ENCODE measurements at regions not wholly inside any gene's neighbourhood (a gene's known extent, or its start where the extent isn't known, plus 50 kb on each side); places are given as distances from the start of the nearest gene placed in this dataset.

GRCh38 chr5:172567843-172568242 is 73.2 kb upstream of the NEURL1B start:
- CTCF ChIA-PET, result no interaction called here
- no peaks in the 10 kb centered on the region for H3K4me1 ChIP-seq (ENCODE audit: insufficient read depth, low read length)

GRCh38 chr5:172567294-172567693 is 73.8 kb upstream of the NEURL1B start:
- Mint-ChIP-seq H3K4me1 (ENCODE audit: low read depth) (no peaks in the 10 kb centered on the region), H3K9me3 (no peaks in the 10 kb centered on the region), H3K27me3 (peaks cover 5% of the 10 kb centered on the region), H3K4me3 (no peak overlapping the region), H3K36me3 (ENCODE audit: low read depth) (no peaks in the 10 kb centered on the region), H3K27ac (no peak overlapping the region)
- no peaks in the 10 kb centered on the region for H3K4me1 ChIP-seq (ENCODE audit: insufficient read depth, low read length)
- no peak overlapping the region for H3K27ac ChIP-seq (ENCODE audit: low read depth in 1 of 2, low read length in 2 of 2)
- no peaks in the 10 kb centered on the region for H3K36me3 ChIP-seq (ENCODE audit: insufficient read depth, low read length)
- CTCF ChIA-PET, result no interaction called here
- no peak for ATAC-seq (ENCODE audit: poor library complexity)
- TF ChIP-seq CTCF (IDR thresholded peaks at IDR 0.05), result no peak
- intact Hi-C loops (cut with DNase I, micrococcal nuclease), result no loop called here
- no peak overlapping the region for H3K4me3 ChIP-seq (ENCODE audit: low read length)
- POLR2A ChIA-PET, result no interaction called here
- peaks cover 0 to 8% of the 10 kb centered on the region in 2 experiments for H3K9me3 ChIP-seq (ENCODE audit: control insufficient read depth in 1 of 2, insufficient read depth in 1 of 2, low read length in 2 of 2)
- H3K27me3 ChIP-seq (ENCODE audit: control insufficient read depth in 1 of 2, insufficient read depth in 2 of 2, low read length in 2 of 2), result peaks cover 4 to 8% of the 10 kb centered on the region in 2 experiments
- DNase-seq, result no peak

More at GRCh38 chr5:172567843-172568242, 73.2 kb upstream of the NEURL1B start:
- Histone ChIP-seq H3K36me3 (ENCODE audit: insufficient read depth, low read length) (no peaks in the 10 kb centered on the region), H3K27me3 (ENCODE audit: control insufficient read depth in 1 of 2, insufficient read depth in 2 of 2, low read length in 2 of 2) (peaks cover 4 to 8% of the 10 kb centered on the region in 2 experiments), H3K27ac (ENCODE audit: low read depth in 1 of 2, low read length in 2 of 2) (no peak overlapping the region), H3K9me3 (ENCODE audit: control insufficient read depth in 1 of 2, insufficient read depth in 1 of 2, low read length in 2 of 2) (peaks cover 0 to 8% of the 10 kb centered on the region in 2 experiments), H3K4me3 (ENCODE audit: low read length) (no peak overlapping the region)
- H3K9me3 Mint-ChIP-seq, result no peaks in the 10 kb centered on the region
- no peak overlapping the region for H3K27ac Mint-ChIP-seq
- H3K4me1 Mint-ChIP-seq (ENCODE audit: low read depth), result no peaks in the 10 kb centered on the region
- H3K36me3 Mint-ChIP-seq (ENCODE audit: low read depth), result no peaks in the 10 kb centered on the region
- no peak for TF ChIP-seq CTCF (IDR thresholded peaks at IDR 0.05)
- DNase-seq, result no peak
- H3K27me3 Mint-ChIP-seq, result peaks cover 5% of the 10 kb centered on the region
- ATAC-seq (ENCODE audit: poor library complexity), result no peak
- POLR2A ChIA-PET, result no interaction called here
- H3K4me3 Mint-ChIP-seq, result no peak overlapping the region
- intact Hi-C loops (cut with DNase I, micrococcal nuclease), result no loop called here

GRCh38 chr5:172565931-172566665 is 75.0 kb upstream of the NEURL1B start:
- ATAC-seq (ENCODE audit: poor library complexity) (no peak), DNase-seq (no peak)
- Histone ChIP-seq H3K4me3 (ENCODE audit: low read length) (no peak overlapping the region), H3K9me3 (ENCODE audit: control insufficient read depth in 1 of 2, insufficient read depth in 1 of 2, low read length in 2 of 2) (peaks cover 0 to 8% of the 10 kb centered on the region in 2 experiments), H3K27me3 (ENCODE audit: control insufficient read depth in 1 of 2, insufficient read depth in 2 of 2, low read length in 2 of 2) (peaks cover 4 to 8% of the 10 kb centered on the region in 2 experiments), H3K36me3 (ENCODE audit: insufficient read depth, low read length) (no peaks in the 10 kb centered on the region), H3K27ac (ENCODE audit: low read depth in 1 of 2, low read length in 2 of 2) (no peak overlapping the region), H3K4me1 (ENCODE audit: insufficient read depth, low read length) (no peaks in the 10 kb centered on the region)
- no peak for TF ChIP-seq CTCF (IDR thresholded peaks at IDR 0.05)
- Mint-ChIP-seq H3K27ac (no peak overlapping the region), H3K4me3 (no peak overlapping the region), H3K9me3 (no peaks in the 10 kb centered on the region), H3K36me3 (ENCODE audit: low read depth) (no peaks in the 10 kb centered on the region), H3K4me1 (ENCODE audit: low read depth) (no peaks in the 10 kb centered on the region), H3K27me3 (peaks cover 5% of the 10 kb centered on the region)
- ChIA-PET POLR2A (no interaction called here), CTCF (no interaction called here)
- intact Hi-C loops (cut with DNase I, micrococcal nuclease), result no loop called here
